OCI-LY3 (cell line): ENCODE measurements at regions not wholly inside any gene's neighbourhood (a gene's known extent, or its start where the extent isn't known, plus 50 kb on each side); places are given as distances from the start of the nearest gene placed in this dataset.

Experiments
- H2AFZ ChIP-seq: fragments of 200-600, 300-600 bp; shearing (Covaris generic); 2 replicates; pipeline ENCODE4 v1.6.0; 2014; ENCODE audit warnings: antibody characterized with exemption, low read depth, low read length
- H3K27ac ChIP-seq: fragments of 200-600, 300-600 bp; sonication (generic); 2 replicates; pipeline ENCODE4 v1.5.1; 2014; ENCODE audit warnings: mild to moderate bottlenecking, low read length, moderate library complexity, mixed read lengths
- H3K27me3 ChIP-seq: fragments of 200-600, 300-600 bp; sonication (generic); 2 replicates; pipeline ENCODE4 v1.6.1; 2014; ENCODE audit warnings: low read depth, low read length, mixed read lengths
- H3K36me3 ChIP-seq: fragments of 200-600, 300-600 bp; sonication (generic); replicated peaks from 2 replicates; pipeline ENCODE3; 2014; ENCODE audit warnings: low read depth, low read length, mixed read lengths
- H3K4me1 ChIP-seq: fragments of 300-600, 200-600 bp; sonication (generic); 2 replicates; pipeline ENCODE4 v1.6.1; 2014; ENCODE audit warnings: low read length, mixed read lengths
- H3K4me2 ChIP-seq: fragments of 200-600, 300-600 bp; sonication (generic); 2 replicates; pipeline ENCODE4 v1.6.1; 2014; ENCODE audit warnings: low read length, mixed read lengths
- H3K4me3 ChIP-seq: fragments of 300-600, 200-600 bp; sonication (generic); 2 replicates; pipeline ENCODE4 v1.5.1; 2014; ENCODE audit warnings: antibody characterized with exemption, mild to moderate bottlenecking, low read length, moderate library complexity
- H3K79me2 ChIP-seq: fragments of 300-600, 200-600 bp; shearing (Covaris generic); 2 replicates; pipeline ENCODE4 v1.6.1; 2014; ENCODE audit warnings: mild to moderate bottlenecking, low read length, mixed read lengths
- H3K9ac ChIP-seq: fragments of 300-600, 200-600 bp; shearing (Covaris generic); 2 replicates; pipeline ENCODE4 v1.6.0; 2014; ENCODE audit warnings: mild to moderate bottlenecking, low read length, moderate library complexity
- H3K9me3 ChIP-seq: fragments of 200-600, 300-600 bp; shearing (Covaris generic); 2 replicates; pipeline ENCODE4 v1.6.1; 2014; ENCODE audit warnings: low read length, mixed read lengths; ENCODE audit not compliant: insufficient read depth
- H4K20me1 ChIP-seq: fragments of 200-600, 300-600 bp; sonication (generic); 2 replicates; pipeline ENCODE4 v1.6.1; 2016; ENCODE audit warnings: low read length, mixed read lengths; ENCODE audit not compliant: insufficient read depth
- EZH2phosphoT487 ChIP-seq: fragments of 200-600 bp; shearing (Covaris generic); IDR thresholded peaks from 2 replicates; pipeline ENCODE4 v1.6.1; 2018; ENCODE audit warnings: antibody characterized with exemption, mixed run types, low read depth
- TF ChIP-seq, protein P1 (sequence below): fragments of 200-600, 300-600 bp; sonication (generic); IDR thresholded peaks from 2 replicates; pipeline ENCODE4 v1.5.1; 2014; ENCODE audit warnings: antibody characterized with exemption, low read length, low read depth

DNA sequence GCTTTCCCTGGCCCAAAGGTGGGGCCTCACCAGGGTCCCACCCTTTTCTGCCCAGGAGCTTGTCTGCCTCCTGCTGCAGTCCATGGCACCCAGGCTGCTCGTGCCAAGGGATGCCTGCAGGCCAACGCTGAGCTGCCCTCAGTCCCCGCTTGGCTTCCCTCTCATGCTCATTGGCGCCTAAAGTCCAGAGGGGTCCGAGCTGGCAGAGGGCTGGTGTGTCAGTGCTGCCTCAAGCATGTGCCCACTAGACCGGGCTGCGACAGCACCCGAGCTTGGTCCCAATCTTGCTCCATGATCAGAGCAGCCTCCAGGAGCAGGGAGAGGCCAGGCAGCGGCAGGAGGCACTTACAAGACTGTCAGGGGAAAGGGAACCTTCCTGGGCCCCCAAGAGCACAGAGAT is 287.0 kb downstream of the ICOS start:
- Histone ChIP-seq H3K79me2 (no peaks in the 10 kb centered on the region), H4K20me1 (no peaks in the 10 kb centered on the region), H3K27me3 (peaks cover 18% of the 10 kb centered on the region), H2AFZ (no peak overlapping the region), H3K4me2 (no peak overlapping the region), H3K4me1 (no peaks in the 10 kb centered on the region), H3K9me3 (no peaks in the 10 kb centered on the region), H3K4me3 (no peak overlapping the region), H3K27ac (no peak overlapping the region), H3K9ac (no peak overlapping the region), H3K36me3 (no peaks in the 10 kb centered on the region)
- TF ChIP-seq, protein P1, sequence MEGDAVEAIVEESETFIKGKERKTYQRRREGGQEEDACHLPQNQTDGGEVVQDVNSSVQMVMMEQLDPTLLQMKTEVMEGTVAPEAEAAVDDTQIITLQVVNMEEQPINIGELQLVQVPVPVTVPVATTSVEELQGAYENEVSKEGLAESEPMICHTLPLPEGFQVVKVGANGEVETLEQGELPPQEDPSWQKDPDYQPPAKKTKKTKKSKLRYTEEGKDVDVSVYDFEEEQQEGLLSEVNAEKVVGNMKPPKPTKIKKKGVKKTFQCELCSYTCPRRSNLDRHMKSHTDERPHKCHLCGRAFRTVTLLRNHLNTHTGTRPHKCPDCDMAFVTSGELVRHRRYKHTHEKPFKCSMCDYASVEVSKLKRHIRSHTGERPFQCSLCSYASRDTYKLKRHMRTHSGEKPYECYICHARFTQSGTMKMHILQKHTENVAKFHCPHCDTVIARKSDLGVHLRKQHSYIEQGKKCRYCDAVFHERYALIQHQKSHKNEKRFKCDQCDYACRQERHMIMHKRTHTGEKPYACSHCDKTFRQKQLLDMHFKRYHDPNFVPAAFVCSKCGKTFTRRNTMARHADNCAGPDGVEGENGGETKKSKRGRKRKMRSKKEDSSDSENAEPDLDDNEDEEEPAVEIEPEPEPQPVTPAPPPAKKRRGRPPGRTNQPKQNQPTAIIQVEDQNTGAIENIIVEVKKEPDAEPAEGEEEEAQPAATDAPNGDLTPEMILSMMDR = no peak

DNA sequence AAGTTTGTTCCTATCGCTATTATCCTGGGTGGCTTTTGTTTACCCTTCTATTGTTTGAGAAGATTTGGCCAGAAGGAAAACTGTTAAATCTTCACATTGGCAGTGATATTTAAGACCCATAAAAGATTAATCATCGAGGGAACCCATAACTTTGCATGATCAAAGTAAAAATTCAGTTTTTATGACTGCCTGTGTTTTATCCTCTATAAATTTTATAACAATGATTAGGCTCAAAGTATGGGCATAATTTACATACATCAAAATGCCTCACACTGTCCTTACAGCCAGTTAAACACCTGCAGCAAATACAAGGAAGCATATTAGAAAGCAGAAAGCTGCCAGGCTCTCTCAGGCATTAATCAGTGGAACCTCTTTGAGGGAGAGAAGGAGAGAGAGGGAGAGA is 289.1 kb downstream of the ICOS start:
- Histone ChIP-seq H3K4me3 (no peak overlapping the region), H3K36me3 (no peaks in the 10 kb centered on the region), H3K9me3 (no peaks in the 10 kb centered on the region), H3K27ac (no peak overlapping the region), H3K27me3 (peaks cover 18% of the 10 kb centered on the region), H3K4me2 (no peak overlapping the region), H4K20me1 (no peaks in the 10 kb centered on the region), H2AFZ (no peak overlapping the region), H3K79me2 (no peaks in the 10 kb centered on the region), H3K4me1 (no peaks in the 10 kb centered on the region), H3K9ac (no peak overlapping the region)
- TF ChIP-seq, protein P1 = no peak
- no peak for TF ChIP-seq EZH2phosphoT487

DNA sequence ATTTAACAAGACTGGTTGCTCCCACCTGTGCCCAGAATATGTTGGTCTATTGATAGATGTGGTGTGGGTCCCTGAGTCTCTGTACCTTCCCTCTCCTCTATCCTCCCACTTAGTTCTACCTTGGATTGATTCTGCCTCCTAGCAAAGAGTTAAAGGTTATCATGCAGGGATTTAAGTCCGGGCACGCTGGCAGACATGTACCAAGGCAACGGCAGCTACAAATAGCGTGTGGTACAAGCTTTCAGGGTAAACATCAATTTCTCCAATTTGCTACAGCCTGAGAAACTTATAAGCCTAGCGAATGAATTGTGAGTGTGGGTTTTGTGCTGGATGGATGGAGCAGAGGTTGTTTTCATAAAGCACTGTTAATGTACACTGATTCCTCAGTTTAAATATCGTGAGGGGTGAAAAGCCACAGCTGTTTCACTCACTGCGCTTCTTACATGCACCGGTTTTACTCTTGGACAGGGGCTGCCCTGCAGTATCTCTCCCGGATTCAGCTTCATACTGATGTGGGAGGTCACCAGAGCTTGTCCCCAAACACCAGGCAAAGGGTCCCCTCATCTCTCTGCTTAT is 289.8 kb downstream of the ICOS start:
- H3K4me2 ChIP-seq = no peak overlapping the region
- TF ChIP-seq, protein P1 = no peak
- no peak for TF ChIP-seq EZH2phosphoT487

DNA sequence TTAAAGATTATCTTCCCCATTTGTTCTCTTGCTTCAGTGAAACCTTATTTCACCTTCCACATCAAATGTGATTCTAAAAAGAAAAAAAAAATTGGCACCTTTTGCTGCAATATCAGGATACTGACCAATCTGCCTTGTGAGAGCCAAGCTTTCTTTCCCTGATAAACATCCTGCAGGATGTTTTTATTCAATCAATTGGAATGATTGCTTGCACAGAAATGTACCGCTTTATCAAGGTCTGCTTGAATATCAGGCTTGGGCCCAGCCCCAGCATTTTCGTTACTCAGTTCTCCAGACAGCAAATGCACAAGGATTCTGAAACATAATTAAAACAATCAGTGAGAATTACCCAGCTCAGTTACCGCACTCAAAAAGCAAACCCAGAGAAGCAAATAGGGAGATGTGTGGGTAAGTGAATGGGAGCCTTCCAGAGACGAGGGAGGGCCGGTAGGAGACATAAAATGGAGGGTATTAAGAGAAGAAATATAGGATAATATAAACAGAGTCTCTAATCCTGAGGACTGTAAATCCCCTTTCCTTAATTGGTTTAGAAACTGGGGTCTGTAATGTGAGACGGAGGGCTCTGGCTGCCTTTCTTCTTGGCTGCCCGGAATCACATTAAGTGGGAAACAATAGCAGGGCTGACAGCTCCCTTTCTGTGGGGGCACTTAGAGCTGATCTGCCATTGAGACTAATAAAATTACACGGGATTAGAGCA is 291.8 kb downstream of the ICOS start:
- no peak overlapping the region for H3K27ac ChIP-seq
- H3K4me3 ChIP-seq = no peak overlapping the region
- peaks cover 18% of the 10 kb centered on the region for H3K27me3 ChIP-seq
- H3K36me3 ChIP-seq = no peaks in the 10 kb centered on the region
- H4K20me1 ChIP-seq = no peaks in the 10 kb centered on the region
- H3K9ac ChIP-seq = no peak overlapping the region
- H3K79me2 ChIP-seq = no peaks in the 10 kb centered on the region
- no peaks in the 10 kb centered on the region for H3K9me3 ChIP-seq
- no peak overlapping the region for H3K4me2 ChIP-seq
- H3K4me1 ChIP-seq = no peaks in the 10 kb centered on the region
- TF ChIP-seq EZH2phosphoT487 = no peak
- TF ChIP-seq, protein P1 = no peak
- no peak overlapping the region for H2AFZ ChIP-seq

More for the DNA sequence above, 289.8 kb downstream of the ICOS start:
- Histone ChIP-seq H3K79me2 (no peaks in the 10 kb centered on the region), H3K27ac (no peak overlapping the region), H3K36me3 (no peaks in the 10 kb centered on the region), H3K27me3 (peaks cover 18% of the 10 kb centered on the region), H4K20me1 (no peaks in the 10 kb centered on the region), H3K9ac (no peak overlapping the region), H2AFZ (no peak overlapping the region), H3K9me3 (no peaks in the 10 kb centered on the region), H3K4me1 (no peaks in the 10 kb centered on the region), H3K4me3 (no peak overlapping the region)
